HL-60 (cell line): ENCODE measurements at regions not wholly inside any gene's neighbourhood (a gene's known extent, or its start where the extent isn't known, plus 50 kb on each side); places are given as distances from the start of the nearest gene placed in this dataset.

ENCODE experiments used
- POLR2AphosphoS5 ChIP-seq: IDR thresholded peaks from 2 replicates; pipeline ENCODE4 v1.6.1; 2012; ENCODE audit warnings: low read depth
- TF ChIP-seq, protein P1 (sequence below): IDR thresholded peaks from one replicate; pipeline ENCODE4 v1.5.1; 2011; ENCODE audit warnings: low read length, control low read depth, inconsistent platforms; ENCODE audit not compliant: insufficient read depth
- TF ChIP-seq, protein P2 (sequence below): IDR thresholded peaks from 2 replicates; pipeline ENCODE4 v1.6.1; 2012; ENCODE audit warnings: low read depth; ENCODE audit not compliant: insufficient replicate concordance

DNA sequence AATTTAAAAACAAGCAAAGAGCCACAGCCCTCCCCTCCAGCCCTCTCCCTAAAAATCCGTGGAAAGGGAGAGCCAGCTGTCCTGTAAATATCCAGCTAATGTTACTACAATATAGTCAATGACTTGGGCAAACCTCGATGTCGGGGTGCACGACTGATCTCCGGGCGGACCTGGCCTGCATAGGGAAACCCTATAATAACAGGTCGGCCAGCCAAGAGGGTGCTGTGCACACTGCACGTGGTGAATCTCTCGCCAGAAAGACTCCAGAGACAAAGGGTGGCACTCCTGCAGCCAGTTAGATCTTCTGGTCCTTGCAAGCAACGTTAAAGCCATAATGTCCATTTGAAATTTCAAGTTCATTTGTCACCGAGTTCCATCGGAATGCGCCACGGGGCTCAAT lies 1092.8 kb downstream of the ADGRL3 start:
- TF ChIP-seq, protein P1, sequence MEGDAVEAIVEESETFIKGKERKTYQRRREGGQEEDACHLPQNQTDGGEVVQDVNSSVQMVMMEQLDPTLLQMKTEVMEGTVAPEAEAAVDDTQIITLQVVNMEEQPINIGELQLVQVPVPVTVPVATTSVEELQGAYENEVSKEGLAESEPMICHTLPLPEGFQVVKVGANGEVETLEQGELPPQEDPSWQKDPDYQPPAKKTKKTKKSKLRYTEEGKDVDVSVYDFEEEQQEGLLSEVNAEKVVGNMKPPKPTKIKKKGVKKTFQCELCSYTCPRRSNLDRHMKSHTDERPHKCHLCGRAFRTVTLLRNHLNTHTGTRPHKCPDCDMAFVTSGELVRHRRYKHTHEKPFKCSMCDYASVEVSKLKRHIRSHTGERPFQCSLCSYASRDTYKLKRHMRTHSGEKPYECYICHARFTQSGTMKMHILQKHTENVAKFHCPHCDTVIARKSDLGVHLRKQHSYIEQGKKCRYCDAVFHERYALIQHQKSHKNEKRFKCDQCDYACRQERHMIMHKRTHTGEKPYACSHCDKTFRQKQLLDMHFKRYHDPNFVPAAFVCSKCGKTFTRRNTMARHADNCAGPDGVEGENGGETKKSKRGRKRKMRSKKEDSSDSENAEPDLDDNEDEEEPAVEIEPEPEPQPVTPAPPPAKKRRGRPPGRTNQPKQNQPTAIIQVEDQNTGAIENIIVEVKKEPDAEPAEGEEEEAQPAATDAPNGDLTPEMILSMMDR: no peak
- TF ChIP-seq, protein P2, sequence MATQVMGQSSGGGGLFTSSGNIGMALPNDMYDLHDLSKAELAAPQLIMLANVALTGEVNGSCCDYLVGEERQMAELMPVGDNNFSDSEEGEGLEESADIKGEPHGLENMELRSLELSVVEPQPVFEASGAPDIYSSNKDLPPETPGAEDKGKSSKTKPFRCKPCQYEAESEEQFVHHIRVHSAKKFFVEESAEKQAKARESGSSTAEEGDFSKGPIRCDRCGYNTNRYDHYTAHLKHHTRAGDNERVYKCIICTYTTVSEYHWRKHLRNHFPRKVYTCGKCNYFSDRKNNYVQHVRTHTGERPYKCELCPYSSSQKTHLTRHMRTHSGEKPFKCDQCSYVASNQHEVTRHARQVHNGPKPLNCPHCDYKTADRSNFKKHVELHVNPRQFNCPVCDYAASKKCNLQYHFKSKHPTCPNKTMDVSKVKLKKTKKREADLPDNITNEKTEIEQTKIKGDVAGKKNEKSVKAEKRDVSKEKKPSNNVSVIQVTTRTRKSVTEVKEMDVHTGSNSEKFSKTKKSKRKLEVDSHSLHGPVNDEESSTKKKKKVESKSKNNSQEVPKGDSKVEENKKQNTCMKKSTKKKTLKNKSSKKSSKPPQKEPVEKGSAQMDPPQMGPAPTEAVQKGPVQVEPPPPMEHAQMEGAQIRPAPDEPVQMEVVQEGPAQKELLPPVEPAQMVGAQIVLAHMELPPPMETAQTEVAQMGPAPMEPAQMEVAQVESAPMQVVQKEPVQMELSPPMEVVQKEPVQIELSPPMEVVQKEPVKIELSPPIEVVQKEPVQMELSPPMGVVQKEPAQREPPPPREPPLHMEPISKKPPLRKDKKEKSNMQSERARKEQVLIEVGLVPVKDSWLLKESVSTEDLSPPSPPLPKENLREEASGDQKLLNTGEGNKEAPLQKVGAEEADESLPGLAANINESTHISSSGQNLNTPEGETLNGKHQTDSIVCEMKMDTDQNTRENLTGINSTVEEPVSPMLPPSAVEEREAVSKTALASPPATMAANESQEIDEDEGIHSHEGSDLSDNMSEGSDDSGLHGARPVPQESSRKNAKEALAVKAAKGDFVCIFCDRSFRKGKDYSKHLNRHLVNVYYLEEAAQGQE: no peak
- no peak for TF ChIP-seq POLR2AphosphoS5
